ENCODE measurements at regions not wholly inside any gene's neighbourhood (a gene's known extent, or its start where the extent isn't known, plus 50 kb on each side); places are given as distances from the start of the nearest gene placed in this dataset.

- DNase-seq (ENCODE audit: low read depth in 1 of 2, low spot score in 1 of 2): peak in 1 of 2 donors; percentile 43
- no peaks in the 10 kb centered on the region for H3K9me3 ChIP-seq (ENCODE audit: low read depth)
- H3K27me3 ChIP-seq: no peaks in the 10 kb centered on the region
- no peaks in the 10 kb centered on the region for H3K4me1 ChIP-seq (ENCODE audit: low read depth)
- no peaks in the 10 kb centered on the region for H3K36me3 ChIP-seq
- no peak overlapping the region for H3K4me3 ChIP-seq
- no peak for TF ChIP-seq CTCF (IDR thresholded peaks at IDR 0.05; ENCODE audit: low read depth, low read length)
- H3K27ac ChIP-seq: no peak overlapping the region
Observed at GRCh38 chr21:28133116-28133515, 859.6 kb downstream of the LTN1 start.

GRCh38 chr21:28132713-28133112 lies 860.0 kb downstream of the LTN1 start:
- Histone ChIP-seq H3K4me1 (ENCODE audit: low read depth) (no peaks in the 10 kb centered on the region), H3K36me3 (no peaks in the 10 kb centered on the region), H3K27me3 (no peaks in the 10 kb centered on the region), H3K27ac (no peak overlapping the region), H3K9me3 (ENCODE audit: low read depth) (no peaks in the 10 kb centered on the region), H3K4me3 (no peak overlapping the region)
- no peak for DNase-seq (ENCODE audit: low read depth in 1 of 2, low spot score in 1 of 2)
- TF ChIP-seq CTCF (IDR thresholded peaks at IDR 0.05; ENCODE audit: low read depth, low read length): no peak

- Histone ChIP-seq H3K9me3 (ENCODE audit: low read depth) (no peaks in the 10 kb centered on the region), H3K27me3 (no peaks in the 10 kb centered on the region), H3K4me3 (no peak overlapping the region), H3K4me1 (ENCODE audit: low read depth) (no peaks in the 10 kb centered on the region), H3K36me3 (no peaks in the 10 kb centered on the region), H3K27ac (no peak overlapping the region)
- TF ChIP-seq CTCF (IDR thresholded peaks at IDR 0.05; ENCODE audit: low read depth, low read length): no peak
- DNase-seq (ENCODE audit: low read depth in 1 of 2, low spot score in 1 of 2): no peak
Observed at GRCh38 chr21:28127175-28127785, 865.4 kb downstream of the LTN1 start.

- DNase-seq (ENCODE audit: low read depth in 1 of 2, low spot score in 1 of 2): no peak
- Histone ChIP-seq H3K4me3 (no peak overlapping the region), H3K27me3 (no peaks in the 10 kb centered on the region), H3K4me1 (ENCODE audit: low read depth) (no peaks in the 10 kb centered on the region), H3K27ac (no peak overlapping the region), H3K36me3 (no peaks in the 10 kb centered on the region), H3K9me3 (ENCODE audit: low read depth) (no peaks in the 10 kb centered on the region)
- TF ChIP-seq CTCF (IDR thresholded peaks at IDR 0.05; ENCODE audit: low read depth, low read length): no peak
Observed at GRCh38 chr21:28126521-28127174, 866.0 kb downstream of the LTN1 start.

GRCh38 chr21:28124541-28124940 lies 868.1 kb downstream of the LTN1 start:
- no peak overlapping the region for H3K4me3 ChIP-seq
- H3K36me3 ChIP-seq: no peaks in the 10 kb centered on the region
- TF ChIP-seq CTCF (IDR thresholded peaks at IDR 0.05; ENCODE audit: low read depth, low read length): no peak
- no peak overlapping the region for H3K27ac ChIP-seq
- DNase-seq (ENCODE audit: low read depth in 1 of 2, low spot score in 1 of 2): no peak
- no peaks in the 10 kb centered on the region for H3K4me1 ChIP-seq (ENCODE audit: low read depth)
- H3K9me3 ChIP-seq (ENCODE audit: low read depth): no peaks in the 10 kb centered on the region
- H3K27me3 ChIP-seq: no peaks in the 10 kb centered on the region
